Gastroesophageal sphincter (tissue), 4 donors: ENCODE measurements at regions not wholly inside any gene's neighbourhood (a gene's known extent, or its start where the extent isn't known, plus 50 kb on each side); places are given as distances from the start of the nearest gene placed in this dataset.

Experiments used
- ATAC-seq: fragments of 150-250 bp; one replicate; pipeline ENCODE4 v1.9.1; 2016; ENCODE audit warnings: mild to moderate bottlenecking, moderate library complexity
- H3K27ac ChIP-seq, 4 donors: fragments of 200-600 bp; sonication (generic) in 3 of 4; 1 replicate in 3 of 4; 2 replicates in 1 of 4; pipeline ENCODE4 v1.5.1; 2016 to 2019
- H3K27me3 ChIP-seq: fragments of 200-600 bp; sonication (generic); one replicate; pipeline ENCODE4 v1.5.1; 2019
- H3K36me3 ChIP-seq, 2 donors: fragments of 200-600 bp; sonication (generic); one replicate each; pipeline ENCODE4 v1.5.1; 2019; ENCODE audit warnings: control low read depth in 1 of 2
- H3K4me1 ChIP-seq, 3 donors: fragments of 200-600 bp; sonication (generic); 1 replicate in 2 of 3; 2 replicates in 1 of 3; pipeline ENCODE4 v1.5.1; 2016 to 2019; ENCODE audit warnings: control low read depth in 2 of 3
- H3K4me3 ChIP-seq, 2 donors: fragments of 200-600 bp; sonication (generic); one replicate each; pipeline ENCODE4 v1.5.1; 2019; ENCODE audit warnings: mild to moderate bottlenecking in 1 of 2, moderate library complexity in 1 of 2
- H3K9me3 ChIP-seq, 3 donors: fragments of 200-600 bp; sonication (generic); one replicate each; pipeline ENCODE4 v1.5.1; 2017 to 2019; ENCODE audit warnings: control low read depth in 2 of 3
- CTCF ChIP-seq, 4 experiments: fragments of 200-600 bp in 2 of 4; fragments of 450-650 bp in 2 of 4; sonication (generic) in 1 of 4; IDR thresholded peaks; one replicate each; pipeline ENCODE4 v1.5.1; 2017 to 2019; ENCODE audit warnings: antibody characterized with exemption in 4 of 4, mild to moderate bottlenecking in 2 of 4, moderate library complexity in 2 of 4
- EP300 ChIP-seq: sonication (generic); formaldehyde crosslinking; IDR thresholded peaks from one replicate; pipeline ENCODE4 v1.6.1; 2017; ENCODE audit warnings: antibody characterized with exemption, mild to moderate bottlenecking
- POLR2A ChIP-seq, 2 donors: fragments of 450-650 bp; IDR thresholded peaks; one replicate each; pipeline ENCODE4 v1.6.1; 2017; ENCODE audit warnings: antibody characterized with exemption in 2 of 2, mild to moderate bottlenecking in 2 of 2, moderate library complexity in 1 of 2
- POLR2AphosphoS5 ChIP-seq: sonication (generic); formaldehyde crosslinking; IDR thresholded peaks from one replicate; pipeline ENCODE4 v1.6.1; 2017; ENCODE audit warnings: antibody characterized with exemption
- WGBS, 2 donors: methylation state at CpG; one replicate each; pipeline ENCODE4 v1.1.5; 2018; ENCODE audit warnings: low coverage in 1 of 2; 5-methylcytosine and 5-hydroxymethylcytosine counted together

- WGBS, 2 donors = 80 to 100% methylated on average over 1 to 2 of the region's 3 CpGs
- no peak for ATAC-seq
- TF ChIP-seq EP300 (no peak), POLR2AphosphoS5 (no peak), POLR2A (IDR thresholded peaks at IDR 0.05) (no peak), CTCF (IDR thresholded peaks at IDR 0.05) (no peak)
- Histone ChIP-seq H3K27me3 (peaks cover 41% of the 10 kb centered on the region), H3K4me1 (no peaks in the 10 kb centered on the region), H3K9me3 (peaks cover 0 to 4% (median 0%) of the 10 kb centered on the region in 3 donors), H3K4me3 (no peak overlapping the region), H3K36me3 (no peaks in the 10 kb centered on the region), H3K27ac (no peak overlapping the region)
Measured at GRCh38 chr1:20416706-20417105, 69.3 kb downstream of the CAMK2N1 start.

- H3K4me1 ChIP-seq = no peaks in the 10 kb centered on the region
- H3K36me3 ChIP-seq = no peaks in the 10 kb centered on the region
- WGBS, 2 donors = 20 to 33% methylated on average over 1 of the region's 3 CpGs
- no peak overlapping the region for H3K27ac ChIP-seq
- no peak for ATAC-seq
- no peaks in the 10 kb centered on the region for H3K9me3 ChIP-seq
- no peak overlapping the region for H3K4me3 ChIP-seq
- TF ChIP-seq EP300 = no peak
- H3K27me3 ChIP-seq = peaks cover 23% of the 10 kb centered on the region
Measured at GRCh38 chr1:20413776-20414140, 72.3 kb downstream of the CAMK2N1 start.

GRCh38 chr1:20413136-20413775, 72.8 kb downstream of the CAMK2N1 start:
- Histone ChIP-seq H3K27me3 (peaks cover 18% of the 10 kb centered on the region), H3K9me3 (no peaks in the 10 kb centered on the region), H3K27ac (no peak overlapping the region), H3K4me3 (no peak overlapping the region), H3K4me1 (no peaks in the 10 kb centered on the region), H3K36me3 (no peaks in the 10 kb centered on the region)
- 72 to 77% methylated on average over 5 to 9 of the region's 11 CpGs for WGBS, 2 donors
- ATAC-seq = no peak
- TF ChIP-seq EP300 (no peak), POLR2A (IDR thresholded peaks at IDR 0.05) (no peak), CTCF (IDR thresholded peaks at IDR 0.05) (no peak), POLR2AphosphoS5 (no peak)

GRCh38 chr1:20411196-20411980, 74.6 kb downstream of the CAMK2N1 start:
- Histone ChIP-seq H3K4me3 (no peak overlapping the region), H3K27ac (no peak overlapping the region), H3K9me3 (no peaks in the 10 kb centered on the region), H3K4me1 (no peaks in the 10 kb centered on the region), H3K27me3 (peaks cover 8% of the 10 kb centered on the region), H3K36me3 (no peaks in the 10 kb centered on the region)
- ATAC-seq = no peak
- TF ChIP-seq CTCF (IDR thresholded peaks at IDR 0.05) = no peak
- no peak for TF ChIP-seq EP300
- TF ChIP-seq POLR2AphosphoS5 = no peak
- no peak for TF ChIP-seq POLR2A (IDR thresholded peaks at IDR 0.05)
- WGBS, 2 donors = 71 to 83% methylated on average over 3 to 5 of the region's 10 CpGs

GRCh38 chr1:20410503-20410902, 75.5 kb downstream of the CAMK2N1 start:
- Histone ChIP-seq H3K4me1 (no peaks in the 10 kb centered on the region), H3K4me3 (no peak overlapping the region), H3K36me3 (no peaks in the 10 kb centered on the region), H3K9me3 (no peaks in the 10 kb centered on the region), H3K27ac (no peak overlapping the region), H3K27me3 (peaks cover 10% of the 10 kb centered on the region)
- no peak for ATAC-seq
- TF ChIP-seq POLR2AphosphoS5 (no peak), EP300 (no peak), POLR2A (IDR thresholded peaks at IDR 0.05) (no peak), CTCF (IDR thresholded peaks at IDR 0.05) (no peak)
- WGBS, 2 donors = 100% methylated on average over 1 of the region's 1 CpG
